Spinal cord (tissue), 9 donors: ENCODE measurements at regions not wholly inside any gene's neighbourhood (a gene's known extent, or its start where the extent isn't known, plus 50 kb on each side); places are given as distances from the start of the nearest gene placed in this dataset.
A peak's percentile ranks its signal among the peaks of the same experiment; 100 is the strongest.

ENCODE experiments used
- DNase-seq, 6 donors: peaks; one replicate each; pipeline versions ENCODE4 v3.0.0 to v3.0.0-alpha.2; 2013 to 2015; ENCODE audit warnings: low spot score in 6 of 6, low read depth in 4 of 6
- H3K27ac ChIP-seq: one replicate; pipeline ENCODE4 v1.5.1; 2013; ENCODE audit warnings: low read depth, low read length, control low read depth
- H3K27me3 ChIP-seq: one replicate; pipeline ENCODE4 v1.6.1; 2013; ENCODE audit warnings: low read length; ENCODE audit not compliant: control insufficient read depth, insufficient read depth
- H3K36me3 ChIP-seq: one replicate; pipeline ENCODE4 v1.6.1; 2013; ENCODE audit warnings: low read length; ENCODE audit not compliant: control insufficient read depth, insufficient read depth
- H3K4me1 ChIP-seq: one replicate; pipeline ENCODE4 v1.6.1; 2013; ENCODE audit warnings: low read length; ENCODE audit not compliant: control insufficient read depth, insufficient read depth
- H3K4me3 ChIP-seq: one replicate; pipeline ENCODE4 v1.5.1; 2013; ENCODE audit warnings: low read depth, low read length, control low read depth
- H3K9me3 ChIP-seq: one replicate; pipeline ENCODE4 v1.6.1; 2013; ENCODE audit warnings: low read length; ENCODE audit not compliant: control insufficient read depth, insufficient read depth
- WGBS: methylation state at CpG from one replicate; pipeline ENCODE4 v1.1.5; 2013; ENCODE audit warnings: missing lambda C conversion rate; ENCODE audit not compliant: insufficient coverage; 5-methylcytosine and 5-hydroxymethylcytosine counted together
- donor health status: healthy.

DNA sequence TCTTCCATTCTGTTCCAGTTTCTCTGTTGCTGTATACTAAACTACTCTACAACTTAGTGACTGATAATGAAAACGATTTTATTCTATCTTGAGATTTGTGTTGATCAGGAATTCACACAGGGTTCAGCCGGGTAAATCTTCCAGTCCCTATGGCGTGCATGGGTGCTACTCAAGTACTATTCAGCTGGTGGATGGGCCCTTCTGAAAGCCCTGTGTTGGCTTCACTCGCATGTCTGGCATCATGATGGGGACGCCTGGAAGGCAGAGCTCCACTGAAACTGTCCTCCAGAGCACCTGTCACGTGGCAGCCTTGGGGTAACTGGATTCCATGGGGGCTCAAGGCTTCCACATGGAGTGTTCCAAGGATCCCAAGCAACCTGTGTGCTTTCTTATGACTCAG lies 86.0 kb upstream of the ZMIZ1 start:
- H3K4me1 ChIP-seq, result peaks cover 20% of the 10 kb centered on the region
- no peak for DNase-seq
- no peaks in the 10 kb centered on the region for H3K27me3 ChIP-seq
- no peak overlapping the region for H3K4me3 ChIP-seq
- WGBS, result 93% methylated on average over 6 of the region's 6 CpGs
- H3K9me3 ChIP-seq, result no peaks in the 10 kb centered on the region
- no peak overlapping the region for H3K27ac ChIP-seq
- H3K36me3 ChIP-seq, result no peaks in the 10 kb centered on the region

DNA sequence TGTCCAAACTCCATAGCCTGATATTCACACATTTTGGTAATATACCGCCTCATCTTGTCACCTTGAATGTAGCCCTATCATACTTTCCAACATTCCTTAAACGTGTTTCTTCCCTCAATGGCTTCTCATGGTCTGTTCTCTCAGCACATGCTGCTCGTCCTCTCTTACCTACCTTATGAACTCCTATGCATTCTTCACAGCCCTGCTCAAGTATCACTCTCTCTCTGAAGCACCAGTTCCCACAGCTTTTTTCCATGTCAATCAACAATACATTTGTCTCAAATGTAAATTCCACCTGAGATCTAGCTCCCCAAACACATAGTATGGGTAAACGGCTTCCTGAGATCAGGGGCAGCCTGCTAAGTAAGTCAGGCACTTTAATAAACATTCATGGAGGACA lies 85.2 kb upstream of the ZMIZ1 start:
- Histone ChIP-seq H3K4me3 (no peak overlapping the region), H3K9me3 (no peaks in the 10 kb centered on the region), H3K4me1 (peaks cover 15% of the 10 kb centered on the region), H3K27me3 (no peaks in the 10 kb centered on the region), H3K27ac (no peak overlapping the region), H3K36me3 (no peaks in the 10 kb centered on the region)
- 92% methylated on average over 3 of the region's 4 CpGs for WGBS
- DNase-seq, result no peak

DNA sequence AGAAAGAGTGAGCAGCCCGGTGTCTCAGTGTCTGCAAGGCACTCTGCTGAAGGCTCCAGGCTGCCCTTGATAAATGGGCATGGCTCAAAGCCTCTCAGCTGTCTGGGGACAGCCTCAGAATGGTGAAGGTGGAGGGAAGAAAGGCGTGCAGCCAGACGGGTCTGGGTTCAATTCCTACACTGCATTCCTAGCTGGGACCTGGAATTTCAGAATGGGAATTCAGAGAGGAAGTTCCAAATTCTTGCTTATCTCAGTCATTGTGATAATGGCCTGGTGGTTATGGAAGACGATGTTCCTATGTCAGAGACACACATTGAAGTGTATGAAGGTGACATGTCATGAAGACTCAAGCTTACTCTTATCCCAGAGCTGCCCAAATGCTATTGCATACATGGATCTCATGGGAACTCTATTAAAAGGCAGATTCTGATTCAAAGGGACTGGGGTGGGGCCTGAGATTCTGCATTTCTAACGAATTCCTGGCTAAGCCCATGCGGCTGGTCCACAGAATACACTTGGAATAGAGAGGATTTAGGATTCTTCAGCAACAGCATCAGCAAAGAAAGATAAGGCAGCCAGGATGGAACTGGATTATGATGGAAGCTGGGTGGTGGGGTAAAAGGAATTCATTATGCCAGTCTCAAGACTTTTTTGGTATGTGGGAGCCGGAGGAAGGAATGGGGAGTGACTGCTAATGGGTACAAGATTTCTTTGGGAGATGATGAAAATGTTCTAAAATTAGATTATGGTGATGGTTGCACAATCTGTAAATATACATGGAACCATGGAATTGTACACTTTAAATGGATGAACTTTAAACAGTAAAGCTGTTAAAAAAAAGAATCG lies 82.6 kb upstream of the ZMIZ1 start:
- no peak overlapping the region for H3K27ac ChIP-seq
- H3K9me3 ChIP-seq, result no peaks in the 10 kb centered on the region
- no peaks in the 10 kb centered on the region for H3K27me3 ChIP-seq
- WGBS, result 91% methylated on average over 6 of the region's 8 CpGs
- H3K4me1 ChIP-seq, result peaks cover 9% of the 10 kb centered on the region
- no peak overlapping the region for H3K4me3 ChIP-seq
- H3K36me3 ChIP-seq, result no peaks in the 10 kb centered on the region
- no peak for DNase-seq

DNA sequence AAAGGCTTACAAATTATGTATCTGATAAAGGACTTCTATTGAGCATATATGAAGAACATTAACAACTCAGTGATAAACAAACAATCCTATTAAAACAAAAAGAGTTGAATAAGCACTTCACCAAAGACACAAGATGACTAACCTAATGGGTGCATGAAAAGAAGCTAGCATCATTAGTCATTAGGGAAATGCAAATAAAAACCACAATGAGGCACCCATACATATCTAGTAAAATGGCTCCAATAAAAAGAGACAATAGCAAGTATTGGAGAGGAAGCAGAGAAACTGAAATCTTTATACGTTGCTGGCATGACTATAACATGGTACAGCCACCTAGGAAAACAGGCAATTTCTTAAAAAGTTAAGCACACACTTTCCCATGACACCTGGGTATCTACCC lies 77.6 kb upstream of the ZMIZ1 start:
- no CpG with 5 or more reads among the region's 1 CpG for WGBS
- no peak overlapping the region for H3K4me3 ChIP-seq
- H3K9me3 ChIP-seq, result no peaks in the 10 kb centered on the region
- H3K4me1 ChIP-seq, result peaks cover 11% of the 10 kb centered on the region
- H3K27me3 ChIP-seq, result no peaks in the 10 kb centered on the region
- H3K36me3 ChIP-seq, result no peaks in the 10 kb centered on the region
- no peak overlapping the region for H3K27ac ChIP-seq
- no peak for DNase-seq

GRCh38 chr10:78992333-78992732 lies 76.4 kb upstream of the ZMIZ1 start:
- no peaks in the 10 kb centered on the region for H3K9me3 ChIP-seq
- H3K4me1 ChIP-seq, result peaks cover 22% of the 10 kb centered on the region
- H3K36me3 ChIP-seq, result no peaks in the 10 kb centered on the region
- no peak overlapping the region for H3K4me3 ChIP-seq
- no peak overlapping the region for H3K27ac ChIP-seq
- H3K27me3 ChIP-seq, result no peaks in the 10 kb centered on the region
- WGBS, result 67% methylated on average over 4 of the region's 6 CpGs
- no peak for DNase-seq

DNA sequence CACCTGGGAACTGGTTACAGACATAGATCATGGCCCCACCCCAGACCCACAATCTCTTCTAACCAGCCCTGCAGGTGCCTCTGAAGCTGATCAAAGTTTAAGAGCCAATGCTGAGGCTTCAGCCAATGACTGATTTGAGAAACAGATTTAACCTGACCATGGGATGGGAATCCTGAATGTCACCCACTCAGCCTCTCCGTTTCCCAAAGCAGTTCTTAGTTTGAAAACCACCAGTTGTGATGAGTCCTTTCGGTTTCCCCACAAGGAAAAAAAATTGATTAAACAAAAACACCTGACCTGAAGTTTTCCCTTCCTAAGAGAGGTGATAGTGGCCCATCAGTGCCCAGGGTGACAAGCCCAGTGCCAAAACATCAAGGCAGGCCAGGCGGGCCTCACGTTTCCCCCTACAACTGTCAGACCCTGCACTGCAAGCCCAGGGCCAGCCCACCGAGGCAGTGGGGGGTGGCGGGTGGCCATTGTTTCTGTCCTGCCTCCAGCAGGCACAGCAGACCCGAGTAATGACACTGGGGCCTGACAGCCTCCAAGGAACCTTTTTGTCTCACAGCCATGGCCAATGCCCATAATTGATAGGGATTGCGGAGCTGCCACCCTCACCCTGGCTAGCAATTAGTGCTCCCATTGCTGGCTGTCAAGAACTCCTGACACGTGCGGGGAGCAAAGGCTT lies 75.4 kb upstream of the ZMIZ1 start:
- Histone ChIP-seq H3K4me1 (peaks cover 24% of the 10 kb centered on the region), H3K36me3 (no peaks in the 10 kb centered on the region), H3K4me3 (no peak overlapping the region), H3K27me3 (no peaks in the 10 kb centered on the region), H3K27ac (no peak overlapping the region), H3K9me3 (no peaks in the 10 kb centered on the region)
- WGBS, result 68% methylated on average over 10 of the region's 10 CpGs
- DNase-seq, result no peak

DNA sequence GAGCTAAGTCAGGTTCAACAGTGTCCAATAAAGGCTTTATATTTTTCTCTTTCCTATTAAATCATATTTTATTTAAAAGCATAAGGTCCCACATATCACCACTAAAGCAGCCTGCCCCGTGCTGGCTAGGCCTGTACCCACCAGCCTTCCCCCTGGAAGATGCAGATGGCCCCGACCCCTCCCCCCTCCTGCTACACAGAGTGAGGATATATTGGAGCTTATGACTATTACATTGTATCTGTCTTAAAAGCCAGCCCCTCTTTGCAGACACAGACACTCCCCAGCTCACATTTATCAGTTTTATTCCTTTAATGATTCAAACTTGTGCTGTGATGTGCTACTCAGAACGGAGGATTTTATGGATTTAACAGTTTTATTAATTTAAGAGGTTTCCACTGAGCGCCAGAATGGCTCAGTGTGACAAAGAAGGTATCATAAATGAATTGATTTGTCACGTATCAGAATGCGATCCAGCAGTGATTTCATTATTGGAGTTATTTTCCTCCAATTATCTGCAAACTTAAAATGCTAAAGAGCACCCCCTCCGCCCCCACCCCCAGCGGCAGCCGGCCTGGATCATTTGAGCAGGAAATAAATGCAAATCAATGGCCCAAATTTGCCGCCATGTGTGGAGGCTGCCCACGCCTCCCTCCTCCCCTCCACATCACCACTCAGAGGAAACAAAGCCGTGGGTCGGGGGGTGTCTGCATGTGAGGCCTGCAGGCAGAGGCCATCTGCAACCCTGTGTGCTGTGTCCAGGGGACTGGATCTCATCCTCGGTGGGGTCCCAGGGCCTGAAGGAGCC lies 72.6 kb upstream of the ZMIZ1 start:
- no peak overlapping the region for H3K27ac ChIP-seq
- H3K27me3 ChIP-seq, result no peaks in the 10 kb centered on the region
- peak in 2 of 6 donors; percentile 58 to 86 for DNase-seq
- H3K4me3 ChIP-seq, result no peak overlapping the region
- 37% methylated on average over 7 of the region's 14 CpGs for WGBS
- no peaks in the 10 kb centered on the region for H3K36me3 ChIP-seq
- H3K4me1 ChIP-seq, result peaks cover 27% of the 10 kb centered on the region
- H3K9me3 ChIP-seq, result no peaks in the 10 kb centered on the region

DNA sequence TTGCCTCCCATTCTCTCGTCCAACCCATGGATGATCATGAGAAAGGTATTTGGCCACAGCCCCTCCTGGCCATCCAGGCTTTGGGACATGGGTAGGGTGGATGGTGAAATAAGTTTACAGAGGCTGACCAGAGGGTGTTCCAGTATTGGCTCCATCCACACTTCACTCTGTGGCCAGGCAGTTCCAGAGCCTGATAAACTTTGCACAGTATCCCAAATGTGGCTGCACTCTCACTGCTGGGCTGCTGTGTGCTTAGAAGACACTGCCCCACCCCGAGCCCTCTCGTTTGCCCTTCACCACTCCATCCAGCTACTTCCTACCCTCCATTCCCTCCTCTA lies 72.0 kb upstream of the ZMIZ1 start:
- no peaks in the 10 kb centered on the region for H3K27me3 ChIP-seq
- H3K4me3 ChIP-seq, result no peak overlapping the region
- peaks cover 27% of the 10 kb centered on the region for H3K4me1 ChIP-seq
- 81% methylated on average over 3 of the region's 3 CpGs for WGBS
- DNase-seq, result no peak
- no peak overlapping the region for H3K27ac ChIP-seq
- H3K36me3 ChIP-seq, result no peaks in the 10 kb centered on the region
- H3K9me3 ChIP-seq, result no peaks in the 10 kb centered on the region

DNA sequence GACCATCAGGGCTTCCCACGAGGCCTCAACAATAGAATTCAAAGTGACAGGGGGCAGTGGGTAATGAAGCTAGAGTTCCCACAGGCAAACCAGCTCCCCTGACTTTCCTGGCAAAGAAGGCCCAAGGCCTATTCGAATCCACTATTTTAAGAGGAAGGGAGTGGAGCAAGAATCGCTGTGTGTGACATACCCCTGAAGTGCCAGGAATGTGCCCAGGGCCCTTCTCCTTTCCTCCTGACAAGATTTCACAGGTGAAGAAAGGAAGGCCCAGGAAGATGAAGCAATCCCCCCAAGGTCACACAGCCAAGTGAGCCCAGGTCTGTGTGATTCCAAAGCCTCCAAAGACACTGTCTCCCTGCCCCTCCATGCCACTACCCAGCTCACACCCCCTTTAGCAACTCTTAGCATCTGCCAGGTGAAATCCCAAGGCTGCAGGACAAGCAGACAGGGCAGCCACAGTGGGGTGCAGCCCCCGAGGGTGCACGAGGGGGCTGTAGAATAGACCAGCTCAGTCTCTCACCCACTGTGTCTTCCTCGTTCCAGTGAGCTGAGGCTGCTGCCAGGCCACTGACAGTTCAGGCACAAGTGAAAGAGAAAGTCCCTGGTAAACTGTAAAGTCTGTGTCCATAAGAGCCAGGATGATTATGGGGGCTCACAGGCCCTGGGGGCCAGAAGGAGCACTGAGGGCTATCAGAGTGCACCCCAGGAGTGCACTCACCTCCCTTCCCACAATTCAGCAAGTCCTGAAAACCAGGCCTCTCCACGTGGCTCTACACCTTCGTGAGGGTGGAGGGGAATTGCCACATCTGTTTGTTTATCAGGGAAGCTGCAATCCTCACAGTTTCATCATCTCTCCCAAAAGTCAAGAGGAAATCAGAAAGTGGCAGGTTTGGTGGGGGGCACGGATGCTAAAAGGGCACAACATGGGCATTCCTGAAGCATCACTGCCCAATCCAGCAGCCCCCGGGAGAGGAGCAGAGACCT lies 70.8 kb upstream of the ZMIZ1 start:
- Histone ChIP-seq H3K27ac (no peak overlapping the region), H3K27me3 (no peaks in the 10 kb centered on the region), H3K4me3 (no peak overlapping the region), H3K9me3 (no peaks in the 10 kb centered on the region), H3K4me1 (peaks cover 33% of the 10 kb centered on the region), H3K36me3 (no peaks in the 10 kb centered on the region)
- no peak for DNase-seq
- 88% methylated on average over 6 of the region's 10 CpGs for WGBS
